ENCODE measurements at regions not wholly inside any gene's neighbourhood (a gene's known extent, or its start where the extent isn't known, plus 50 kb on each side); places are given as distances from the start of the nearest gene placed in this dataset.

GRCh38 chr4:159979351-159979750, 876.5 kb downstream of the RAPGEF2 start:
- TF ChIP-seq CTCF (IDR thresholded peaks at IDR 0.05) = no peak
- no peak for TF ChIP-seq ZFX (IDR thresholded peaks at IDR 0.05; ENCODE audit: borderline replicate concordance)

All from 22Rv1 (cell line).